H9 (cell line): ENCODE measurements at regions not wholly inside any gene's neighbourhood (a gene's known extent, or its start where the extent isn't known, plus 50 kb on each side); places are given as distances from the start of the nearest gene placed in this dataset.

Experiments
- DNase-seq: peaks from one replicate; pipeline ENCODE4 v3.0.0-alpha.2; 2017
- H2AFZ ChIP-seq: one replicate; pipeline ENCODE4 v1.6.1; 2013; ENCODE audit warnings: mild to moderate bottlenecking, low read length, control low read depth, moderate library complexity
- H2AK5ac ChIP-seq: 2 replicates; pipeline ENCODE4 v1.6.1; 2013; ENCODE audit warnings: low read length, control low read depth, mixed read lengths; ENCODE audit not compliant: insufficient read length
- H2BK120ac ChIP-seq: one replicate; pipeline ENCODE4 v1.6.1; 2013; ENCODE audit warnings: low read depth, mild to moderate bottlenecking, low read length, control low read depth, inconsistent platforms; ENCODE audit not compliant: poor library complexity, severe bottlenecking
- H2BK12ac ChIP-seq: 2 replicates; pipeline ENCODE4 v1.6.1; 2013; ENCODE audit warnings: low read length, control low read depth, mixed read lengths, low read depth; ENCODE audit not compliant: insufficient read length
- H2BK15ac ChIP-seq: 2 replicates; pipeline ENCODE4 v1.6.1; 2013; ENCODE audit warnings: low read depth, low read length, control low read depth
- H2BK20ac ChIP-seq: one replicate; pipeline ENCODE4 v1.6.1; 2013; ENCODE audit warnings: low read depth, mild to moderate bottlenecking, low read length, control low read depth, inconsistent platforms; ENCODE audit not compliant: poor library complexity, severe bottlenecking
- H2BK5ac ChIP-seq: 2 replicates; pipeline ENCODE4 v1.6.1; 2013; ENCODE audit warnings: low read length, control low read depth, mixed read lengths; ENCODE audit not compliant: insufficient read length
- H3K14ac ChIP-seq: 2 replicates; pipeline ENCODE4 v1.6.1; 2013; ENCODE audit warnings: low read length, control low read depth; ENCODE audit not compliant: insufficient read depth
- H3K18ac ChIP-seq: 2 replicates; pipeline ENCODE4 v1.6.1; 2013; ENCODE audit warnings: low read depth, mild to moderate bottlenecking, mixed read lengths, low read length, control low read depth; ENCODE audit not compliant: insufficient read length
- H3K23ac ChIP-seq: 2 replicates; pipeline ENCODE4 v1.6.1; 2013; ENCODE audit warnings: low read length, control low read depth, mixed read lengths, low read depth; ENCODE audit not compliant: insufficient read length
- H3K23me2 ChIP-seq: 2 replicates; pipeline ENCODE4 v1.6.1; 2013; ENCODE audit warnings: low read depth, mild to moderate bottlenecking, mixed read lengths, low read length, control low read depth; ENCODE audit not compliant: insufficient read length, poor library complexity, severe bottlenecking
- H3K27ac ChIP-seq: 2 replicates; pipeline ENCODE4 v1.5.1; 2013; ENCODE audit warnings: low read length, control low read depth, mixed read lengths, low read depth; ENCODE audit not compliant: insufficient read length
- H3K27me3 ChIP-seq: 2 replicates; pipeline ENCODE4 v1.6.1; 2013; ENCODE audit warnings: low read length, control low read depth, inconsistent platforms; ENCODE audit not compliant: insufficient read depth
- H3K4ac ChIP-seq: 2 replicates; pipeline ENCODE4 v1.6.1; 2013; ENCODE audit warnings: low read depth, mild to moderate bottlenecking, control low read depth, inconsistent platforms, low read length, moderate library complexity
- H3K4me1 ChIP-seq: 2 replicates; pipeline ENCODE4 v1.6.1; 2013; ENCODE audit warnings: low read length, control low read depth, inconsistent platforms; ENCODE audit not compliant: insufficient read depth
- H3K4me2 ChIP-seq: 2 replicates; pipeline ENCODE4 v1.6.1; 2013; ENCODE audit warnings: low read length, control low read depth, mixed read lengths; ENCODE audit not compliant: insufficient read length, insufficient read depth
- H3K56ac ChIP-seq: 2 replicates; pipeline ENCODE4 v1.6.1; 2013; ENCODE audit warnings: low read depth, mild to moderate bottlenecking, mixed read lengths, low read length, control low read depth; ENCODE audit not compliant: insufficient read length
- H3K79me1 ChIP-seq: 2 replicates; pipeline ENCODE4 v1.6.1; 2013; ENCODE audit warnings: low read depth, mild to moderate bottlenecking, moderate library complexity, low read length, control low read depth, inconsistent platforms; ENCODE audit not compliant: insufficient read depth, poor library complexity, severe bottlenecking
- H3K79me2 ChIP-seq: 2 replicates; pipeline ENCODE4 v1.6.1; 2013; ENCODE audit warnings: low read length, control low read depth, inconsistent platforms; ENCODE audit not compliant: insufficient read depth
- H3K9ac ChIP-seq: 2 replicates; pipeline ENCODE4 v1.6.1; 2013; ENCODE audit warnings: low read length, control low read depth, mixed read lengths; ENCODE audit not compliant: insufficient read length; ENCODE audit errors: extremely low read depth
- H3K9me3 ChIP-seq: one replicate; pipeline ENCODE4 v1.6.1; 2013; ENCODE audit warnings: low read depth, low read length, inconsistent platforms; ENCODE audit not compliant: control insufficient read depth
- H3T11ph ChIP-seq: one replicate; pipeline ENCODE4 v1.6.1; 2013; ENCODE audit warnings: mild to moderate bottlenecking, low read length, control low read depth, inconsistent platforms
- H4K20me1 ChIP-seq: one replicate; pipeline ENCODE4 v1.6.1; 2013; ENCODE audit not compliant: control insufficient read depth, insufficient read length, insufficient read depth
- H4K5ac ChIP-seq: 2 replicates; pipeline ENCODE4 v1.6.1; 2013; ENCODE audit warnings: low read depth, mild to moderate bottlenecking, mixed read lengths, low read length, control low read depth; ENCODE audit not compliant: insufficient read length
- H4K8ac ChIP-seq: replicated peaks from 2 replicates; pipeline ENCODE4 v1.6.1; 2013; ENCODE audit warnings: low read length, control low read depth, mixed read lengths, low read depth; ENCODE audit not compliant: insufficient read length
- H4K91ac ChIP-seq: 2 replicates; pipeline ENCODE4 v1.6.1; 2013; ENCODE audit warnings: low read depth, mild to moderate bottlenecking, moderate library complexity, mixed read lengths, low read length, control low read depth; ENCODE audit not compliant: insufficient read length
- H3K27ac Mint-ChIP-seq, 3 experiments: 2 replicates in 2 of 3; 3 replicates in 1 of 3; pipeline ENCODE4 v1.8.0; 2020 to 2021; ENCODE audit warnings: mixed read lengths in 3 of 3, mild to moderate bottlenecking in 1 of 3, moderate library complexity in 1 of 3
- H3K27me3 Mint-ChIP-seq: 2 replicates; pipeline ENCODE4 v1.8.0; 2021; ENCODE audit warnings: low read depth, mild to moderate bottlenecking, moderate library complexity, mixed read lengths
- H3K36me3 Mint-ChIP-seq, 3 experiments: 2 replicates in 2 of 3; 3 replicates in 1 of 3; pipeline ENCODE4 v1.8.0; 2020 to 2021; ENCODE audit warnings: low read depth in 3 of 3, mixed read lengths in 3 of 3; ENCODE audit not compliant: insufficient read depth in 1 of 3
- H3K4me1 Mint-ChIP-seq, 2 experiments: 2 replicates each; pipeline ENCODE4 v1.8.0; 2020; ENCODE audit warnings: mixed read lengths in 2 of 2
- H3K4me3 Mint-ChIP-seq, 2 experiments: 2 replicates in 1 of 2; 3 replicates in 1 of 2; pipeline ENCODE4 v1.8.0; 2020 to 2021; ENCODE audit warnings: mild to moderate bottlenecking in 2 of 2, mixed read lengths in 2 of 2, moderate library complexity in 1 of 2
- H3K9me3 Mint-ChIP-seq, 2 experiments: 2 replicates in 1 of 2; 3 replicates in 1 of 2; pipeline ENCODE4 v1.8.0; 2020; ENCODE audit warnings: mild to moderate bottlenecking in 2 of 2, mixed read lengths in 2 of 2, moderate library complexity in 1 of 2
- WGBS: extraction: QIAGEN DNeasy Blood & Tissue Kit; methylation state at CpG from one replicate; pipeline ENCODE4 v1.1.7; 2013; ENCODE audit warnings: missing lambda C conversion rate, low lambda C conversion rate, mixed read lengths; ENCODE audit not compliant: insufficient read length; ENCODE audit errors: extremely low coverage; 5-methylcytosine and 5-hydroxymethylcytosine counted together
- TF ChIP-seq, protein P1 (sequence below): fragments of 200-600 bp; sonication (generic); conservative IDR thresholded peaks from 3 replicates; pipeline ENCODE4 v1.8.0; 2021; ENCODE audit warnings: antibody characterized with exemption, mild to moderate bottlenecking

- Histone ChIP-seq H3K4ac (no peak overlapping the region), H3K4me2 (no peak overlapping the region), H4K8ac (no peak overlapping the region), H2AK5ac (no peak overlapping the region), H3T11ph (no peak overlapping the region), H3K56ac (no peak overlapping the region), H2BK5ac (no peak overlapping the region), H3K79me1 (no peaks in the 10 kb centered on the region), H3K9me3 (no peaks in the 10 kb centered on the region), H4K91ac (no peak overlapping the region), H3K23ac (no peak overlapping the region), H3K14ac (no peak overlapping the region), H3K27ac (no peak overlapping the region), H2BK20ac (no peak overlapping the region), H4K20me1 (no peaks in the 10 kb centered on the region), H2AFZ (no peak overlapping the region), H3K79me2 (no peaks in the 10 kb centered on the region), H2BK12ac (no peak overlapping the region), H3K9ac (no peak overlapping the region), H3K27me3 (peaks cover 3% of the 10 kb centered on the region; the same call in 1 of the 2 replicates), H4K5ac (no peak overlapping the region), H3K18ac (no peak overlapping the region), H2BK120ac (no peak overlapping the region), H3K23me2 (no peaks in the 10 kb centered on the region), H3K4me1 (peaks cover 9% of the 10 kb centered on the region), H2BK15ac (no peak overlapping the region)
- TF ChIP-seq, protein P1, sequence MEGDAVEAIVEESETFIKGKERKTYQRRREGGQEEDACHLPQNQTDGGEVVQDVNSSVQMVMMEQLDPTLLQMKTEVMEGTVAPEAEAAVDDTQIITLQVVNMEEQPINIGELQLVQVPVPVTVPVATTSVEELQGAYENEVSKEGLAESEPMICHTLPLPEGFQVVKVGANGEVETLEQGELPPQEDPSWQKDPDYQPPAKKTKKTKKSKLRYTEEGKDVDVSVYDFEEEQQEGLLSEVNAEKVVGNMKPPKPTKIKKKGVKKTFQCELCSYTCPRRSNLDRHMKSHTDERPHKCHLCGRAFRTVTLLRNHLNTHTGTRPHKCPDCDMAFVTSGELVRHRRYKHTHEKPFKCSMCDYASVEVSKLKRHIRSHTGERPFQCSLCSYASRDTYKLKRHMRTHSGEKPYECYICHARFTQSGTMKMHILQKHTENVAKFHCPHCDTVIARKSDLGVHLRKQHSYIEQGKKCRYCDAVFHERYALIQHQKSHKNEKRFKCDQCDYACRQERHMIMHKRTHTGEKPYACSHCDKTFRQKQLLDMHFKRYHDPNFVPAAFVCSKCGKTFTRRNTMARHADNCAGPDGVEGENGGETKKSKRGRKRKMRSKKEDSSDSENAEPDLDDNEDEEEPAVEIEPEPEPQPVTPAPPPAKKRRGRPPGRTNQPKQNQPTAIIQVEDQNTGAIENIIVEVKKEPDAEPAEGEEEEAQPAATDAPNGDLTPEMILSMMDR: no peak
- DNase-seq: no peak
- peaks cover 0 to 5% (median 0%) of the 10 kb centered on the region in 3 experiments; a peak in 1 of 7 replicates for H3K36me3 Mint-ChIP-seq
- no peak overlapping the region for H3K27ac Mint-ChIP-seq
- peaks cover 44% of the 10 kb centered on the region for H3K27me3 Mint-ChIP-seq
- H3K9me3 Mint-ChIP-seq: no peaks in the 10 kb centered on the region; a peak in 1 of 5 replicates
- H3K4me3 Mint-ChIP-seq: no peak overlapping the region
- WGBS: no CpG with 5 or more reads among the region's 3 CpGs
- H3K4me1 Mint-ChIP-seq: peaks cover 35 to 42% of the 10 kb centered on the region in 2 experiments
Observed at GRCh38 chr11:114776956-114777355, 98.6 kb downstream of the NXPE2 start.
